Mucosa of descending colon (tissue), 3 donors: ENCODE measurements at regions not wholly inside any gene's neighbourhood (a gene's known extent, or its start where the extent isn't known, plus 50 kb on each side); places are given as distances from the start of the nearest gene placed in this dataset.

Experiments used
- ATAC-seq: fragments of 200-7000 bp; cut with Tn5 transposase; one replicate; pipeline ENCODE4 v1.9.1; 2020; ENCODE audit warnings: mild to moderate bottlenecking, moderate library complexity
- DNase-seq, 3 donors: peaks; one replicate each; pipeline ENCODE4 v3.0.0-alpha.2; 2020
- H3K36me3 ChIP-seq: fragments of 200-600 bp; one replicate; pipeline ENCODE4 v1.8.0; 2021; ENCODE audit warnings: low read depth, mild to moderate bottlenecking
- H3K4me1 ChIP-seq: fragments of 200-600 bp; one replicate; pipeline ENCODE4 v1.8.0; 2021; ENCODE audit warnings: low read depth, mild to moderate bottlenecking
- H3K4me3 ChIP-seq: fragments of 200-600 bp; one replicate; pipeline ENCODE4 v1.8.0; 2021; ENCODE audit warnings: mild to moderate bottlenecking
- H3K9me3 ChIP-seq: fragments of 200-600 bp; one replicate; pipeline ENCODE4 v1.8.0; 2021; ENCODE audit warnings: mild to moderate bottlenecking
- intact Hi-C, 2 donors: fragments of 100-400 bp; cut with DNase I in 1 of 2; cut with micrococcal nuclease in 1 of 2; formaldehyde crosslinking; loops; one replicate each; pipeline versions ENCODE4 v1.11.0 to v1.11.1; 2022; cut with DNase I, micrococcal nuclease
- TF ChIP-seq, protein P1 (sequence below): fragments of 200-600 bp; IDR thresholded peaks from one replicate; pipeline ENCODE4 v1.8.0; 2022; ENCODE audit warnings: antibody characterized with exemption, mild to moderate bottlenecking
- donor health status: DM: no; HTN: no; CAD: no; lungs with moderate emphysema.
- donor health status: DM: no; HTN: no; CAD: no.
- donor health status: DM: no; HTN: yes; CAD: no.

DNA sequence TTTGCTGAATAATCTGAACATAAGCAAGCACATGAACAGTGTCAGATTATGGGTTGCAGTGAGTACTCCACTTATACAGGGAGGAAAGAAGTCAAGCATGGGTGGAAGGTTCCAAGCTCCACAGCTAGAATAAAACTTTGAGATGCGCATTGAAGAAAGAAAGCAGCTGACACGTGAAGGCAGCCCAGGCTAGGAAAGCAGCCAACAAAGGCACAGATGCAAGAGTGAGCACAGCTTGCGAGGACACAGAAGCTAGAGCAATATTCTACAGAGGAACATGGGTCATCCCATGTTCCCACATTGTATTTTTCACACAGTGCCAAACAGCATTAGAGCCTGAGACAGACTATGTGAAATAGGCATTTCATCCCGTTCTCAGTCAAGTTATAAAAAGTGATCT lies 194.6 kb upstream of the TBX20 start:
- intact Hi-C loops: no loop called here
- ATAC-seq: no peak

DNA sequence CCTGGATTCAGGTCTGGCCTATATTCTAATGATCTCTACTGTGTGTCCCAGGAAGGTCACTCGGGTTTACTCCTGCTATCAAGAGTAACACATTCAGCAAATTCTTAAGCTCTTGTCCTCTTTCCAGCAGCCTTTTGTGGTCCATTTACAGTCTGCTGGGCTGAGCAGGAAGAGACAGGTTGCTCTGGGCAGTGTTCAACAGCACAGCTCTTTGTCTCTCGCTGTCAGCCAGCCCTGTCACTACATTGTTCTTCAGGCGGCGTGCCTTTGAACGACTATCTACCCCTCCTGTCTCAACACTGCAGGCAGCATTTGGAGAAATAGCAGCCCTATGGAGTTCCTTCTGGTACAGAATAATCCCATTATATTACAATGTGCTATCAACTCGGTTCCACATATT lies 192.2 kb upstream of the TBX20 start:
- no peaks in the 10 kb centered on the region for H3K9me3 ChIP-seq
- no peak overlapping the region for H3K4me3 ChIP-seq
- ATAC-seq: no peak
- TF ChIP-seq, protein P1, sequence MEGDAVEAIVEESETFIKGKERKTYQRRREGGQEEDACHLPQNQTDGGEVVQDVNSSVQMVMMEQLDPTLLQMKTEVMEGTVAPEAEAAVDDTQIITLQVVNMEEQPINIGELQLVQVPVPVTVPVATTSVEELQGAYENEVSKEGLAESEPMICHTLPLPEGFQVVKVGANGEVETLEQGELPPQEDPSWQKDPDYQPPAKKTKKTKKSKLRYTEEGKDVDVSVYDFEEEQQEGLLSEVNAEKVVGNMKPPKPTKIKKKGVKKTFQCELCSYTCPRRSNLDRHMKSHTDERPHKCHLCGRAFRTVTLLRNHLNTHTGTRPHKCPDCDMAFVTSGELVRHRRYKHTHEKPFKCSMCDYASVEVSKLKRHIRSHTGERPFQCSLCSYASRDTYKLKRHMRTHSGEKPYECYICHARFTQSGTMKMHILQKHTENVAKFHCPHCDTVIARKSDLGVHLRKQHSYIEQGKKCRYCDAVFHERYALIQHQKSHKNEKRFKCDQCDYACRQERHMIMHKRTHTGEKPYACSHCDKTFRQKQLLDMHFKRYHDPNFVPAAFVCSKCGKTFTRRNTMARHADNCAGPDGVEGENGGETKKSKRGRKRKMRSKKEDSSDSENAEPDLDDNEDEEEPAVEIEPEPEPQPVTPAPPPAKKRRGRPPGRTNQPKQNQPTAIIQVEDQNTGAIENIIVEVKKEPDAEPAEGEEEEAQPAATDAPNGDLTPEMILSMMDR: no peak
- intact Hi-C loops: no loop called here
- H3K4me1 ChIP-seq: no peaks in the 10 kb centered on the region
- DNase-seq: no peak
- H3K36me3 ChIP-seq: no peaks in the 10 kb centered on the region

More for the DNA sequence above, 194.6 kb upstream of the TBX20 start:
- Histone ChIP-seq H3K4me1 (no peaks in the 10 kb centered on the region), H3K36me3 (no peaks in the 10 kb centered on the region), H3K9me3 (no peaks in the 10 kb centered on the region), H3K4me3 (no peak overlapping the region)
- no peak for DNase-seq
- TF ChIP-seq, protein P1: no peak

DNA sequence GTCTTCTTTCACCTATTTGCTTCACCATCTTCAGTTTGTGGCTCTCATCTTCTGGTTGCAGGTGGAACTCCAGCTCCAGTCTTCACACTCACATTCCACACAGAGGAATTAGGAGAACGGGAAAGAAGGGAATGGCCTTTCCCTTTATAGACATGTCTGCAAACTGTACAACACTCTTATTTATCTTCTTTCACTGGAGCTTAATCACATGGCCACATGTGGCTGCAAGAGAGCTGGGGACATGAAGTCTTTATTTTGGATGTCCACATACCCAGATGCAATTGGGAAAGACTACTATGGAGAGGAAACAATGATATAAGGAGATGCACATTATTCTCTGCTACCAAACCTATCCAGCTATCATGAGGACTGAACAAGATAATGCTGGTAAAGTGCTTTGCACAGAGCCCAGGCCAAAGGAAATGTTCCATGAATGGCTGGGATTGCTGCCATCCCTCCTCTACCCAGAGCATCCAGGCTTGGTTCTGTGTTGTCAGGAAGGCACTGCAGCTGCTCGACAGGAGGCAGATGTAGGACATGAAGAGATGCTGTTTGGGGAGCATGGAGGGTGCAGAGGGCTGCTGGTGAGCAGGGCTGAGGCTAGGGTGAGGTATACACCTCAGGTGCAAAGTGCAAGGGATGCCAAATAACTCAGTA lies 183.8 kb upstream of the TBX20 start:
- no peaks in the 10 kb centered on the region for H3K4me1 ChIP-seq
- H3K36me3 ChIP-seq: no peaks in the 10 kb centered on the region
- no peak for ATAC-seq
- TF ChIP-seq, protein P1: no peak
- no peaks in the 10 kb centered on the region for H3K9me3 ChIP-seq
- intact Hi-C loops: no loop called here
- no peak overlapping the region for H3K4me3 ChIP-seq
- no peak for DNase-seq

DNA sequence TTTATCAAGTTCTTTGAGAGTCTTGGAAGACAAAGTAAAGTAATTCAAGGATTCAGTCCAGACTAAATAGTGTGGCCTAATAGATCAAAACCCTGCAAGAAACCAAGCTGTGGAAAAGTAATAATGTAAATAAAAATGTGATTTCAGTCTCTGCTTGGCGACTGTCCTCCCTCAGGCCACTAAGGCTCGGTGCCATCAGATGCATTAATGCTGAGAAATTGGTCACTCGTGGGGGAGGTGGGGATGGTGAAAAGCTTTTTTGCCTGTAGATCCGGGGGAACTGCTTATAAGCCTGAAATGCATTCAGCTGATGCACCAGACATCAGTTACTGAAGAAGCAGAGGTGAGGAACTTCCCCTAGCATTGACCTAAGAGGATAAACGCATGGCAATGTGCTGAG lies 182.6 kb upstream of the TBX20 start:
- intact Hi-C loops: no loop called here
- no peak overlapping the region for H3K4me3 ChIP-seq
- H3K9me3 ChIP-seq: no peaks in the 10 kb centered on the region
- TF ChIP-seq, protein P1: no peak
- H3K4me1 ChIP-seq: no peaks in the 10 kb centered on the region
- H3K36me3 ChIP-seq: no peaks in the 10 kb centered on the region
- DNase-seq (no peak), ATAC-seq (no peak)

DNA sequence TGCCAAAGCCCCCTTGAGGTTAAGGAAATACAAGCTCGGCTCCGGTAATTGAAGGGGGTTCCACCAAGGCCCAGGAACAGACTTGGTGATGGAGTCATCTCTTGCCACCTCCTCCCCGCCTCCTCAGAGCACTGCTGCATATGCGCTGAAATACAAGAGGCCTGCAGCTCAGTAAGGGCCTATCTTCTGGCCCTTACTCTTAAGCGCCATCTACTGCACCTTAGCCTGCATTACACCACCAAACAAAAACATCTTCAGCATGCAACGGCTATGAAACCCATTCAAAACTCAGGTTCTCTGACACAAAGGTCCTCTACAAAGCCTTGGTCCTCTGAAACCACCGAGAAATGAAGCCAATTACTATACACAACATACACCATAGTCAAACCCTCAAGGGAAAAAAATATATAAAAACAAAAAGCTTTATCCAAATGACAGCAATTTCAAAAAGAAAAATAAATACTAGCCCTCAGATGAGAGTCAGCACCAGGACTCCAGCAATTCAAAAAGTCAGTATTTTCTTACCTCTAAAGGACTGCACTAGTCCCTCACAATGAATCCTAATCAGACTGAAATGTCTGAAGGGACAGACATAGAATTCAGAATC lies 176.8 kb upstream of the TBX20 start:
- no peaks in the 10 kb centered on the region for H3K36me3 ChIP-seq
- TF ChIP-seq, protein P1: no peak
- intact Hi-C loops: no loop called here
- no peak overlapping the region for H3K4me3 ChIP-seq
- no peaks in the 10 kb centered on the region for H3K9me3 ChIP-seq
- no peaks in the 10 kb centered on the region for H3K4me1 ChIP-seq
- no peak for ATAC-seq
- no peak for DNase-seq
